CD4-positive, alpha-beta memory T cell (primary cell): ENCODE measurements at regions not wholly inside any gene's neighbourhood (a gene's known extent, or its start where the extent isn't known, plus 50 kb on each side); places are given as distances from the start of the nearest gene placed in this dataset.

ENCODE experiments used
- CTCF ChIA-PET: fragments of 350-600 bp; sonication (Branson Sonifier 250); formaldehyde crosslinking; loops from one replicate; lab custom pipeline; 2021; ENCODE audit warnings: inconsistent platforms; ENCODE audit not compliant: partially characterized antibody; lab: Charles Lee
- POLR2A ChIA-PET: fragments of 350-600 bp; sonication (Branson Sonifier 250); formaldehyde crosslinking; loops from one replicate; lab custom pipeline; 2021; ENCODE audit not compliant: partially characterized antibody; lab: Charles Lee
- DNase-seq, 5 donors: peaks; one replicate each; pipeline versions ENCODE4 v3.0.0 to v3.0.0-alpha.2; 2020 to 2022; ENCODE audit warnings: mixed read lengths in 1 of 5
- H3K27ac ChIP-seq: one replicate; pipeline ENCODE4 v1.7.0; 2013; ENCODE audit warnings: low read depth, low read length
- H3K27me3 ChIP-seq: 2 replicates; pipeline ENCODE4 v1.7.0; 2013; ENCODE audit warnings: mild to moderate bottlenecking, low read length, moderate library complexity; ENCODE audit not compliant: insufficient read depth
- H3K36me3 ChIP-seq: 2 replicates; pipeline ENCODE4 v1.7.0; 2013; ENCODE audit warnings: mild to moderate bottlenecking, low read length, moderate library complexity; ENCODE audit not compliant: insufficient read depth
- H3K4me1 ChIP-seq: 2 replicates; pipeline ENCODE4 v1.7.0; 2013; ENCODE audit warnings: mild to moderate bottlenecking, low read length, moderate library complexity; ENCODE audit not compliant: insufficient read depth
- H3K4me3 ChIP-seq, 2 donors: one replicate each; pipeline ENCODE4 v1.7.0; 2013; ENCODE audit warnings: low read length in 2 of 2, mild to moderate bottlenecking in 1 of 2
- H3K9me3 ChIP-seq, 2 donors: one replicate each; pipeline ENCODE4 v1.7.0; 2013; ENCODE audit warnings: low read length in 2 of 2, control low read depth in 1 of 2; ENCODE audit not compliant: control insufficient read depth in 1 of 2
- H3K27ac Mint-ChIP-seq, 7 donors: one replicate each; pipeline ENCODE4 v1.8.0; 2020 to 2021; ENCODE audit warnings: mixed read lengths in 7 of 7, mild to moderate bottlenecking in 6 of 7, inconsistent platforms in 3 of 7, moderate library complexity in 3 of 7
- H3K27me3 Mint-ChIP-seq, 2 donors: one replicate each; pipeline ENCODE4 v1.8.0; 2020 to 2021; ENCODE audit warnings: mixed read lengths in 2 of 2
- H3K36me3 Mint-ChIP-seq, 2 donors: one replicate each; pipeline ENCODE4 v1.8.0; 2020 to 2021; ENCODE audit warnings: mixed read lengths in 2 of 2, inconsistent platforms in 1 of 2, mild to moderate bottlenecking in 1 of 2
- H3K4me1 Mint-ChIP-seq, 4 donors: one replicate each; pipeline ENCODE4 v1.8.0; 2020 to 2021; ENCODE audit warnings: mixed read lengths in 4 of 4, mild to moderate bottlenecking in 1 of 4
- H3K4me3 Mint-ChIP-seq, 8 donors: one replicate each; pipeline ENCODE4 v1.8.0; 2020 to 2021; ENCODE audit warnings: mixed read lengths in 8 of 8, mild to moderate bottlenecking in 7 of 8, moderate library complexity in 6 of 8, inconsistent platforms in 3 of 8
- H3K9me3 Mint-ChIP-seq, 8 donors: one replicate each; pipeline ENCODE4 v1.8.0; 2020 to 2021; ENCODE audit warnings: mixed read lengths in 8 of 8, mild to moderate bottlenecking in 5 of 8, inconsistent platforms in 3 of 8, moderate library complexity in 1 of 8
- intact Hi-C: fragments of 100-400 bp; cut with micrococcal nuclease; formaldehyde crosslinking; loops from one replicate; pipeline ENCODE4 v1.15.1; 2023

GRCh38 chr2:2516386-2516785 lies 185.3 kb upstream of the MYT1L start:
- Histone ChIP-seq H3K4me1 (no peaks in the 10 kb centered on the region), H3K36me3 (no peaks in the 10 kb centered on the region), H3K27ac (no peak overlapping the region), H3K27me3 (no peaks in the 10 kb centered on the region), H3K9me3 (no peaks in the 10 kb centered on the region), H3K4me3 (no peak overlapping the region)
- Mint-ChIP-seq H3K9me3 (peaks cover 0 to under 1% (median 0%) of the 10 kb centered on the region in 8 donors), H3K4me3 (no peak overlapping the region), H3K27ac (no peak overlapping the region), H3K4me1 (peaks cover 0 to 2% (median 0%) of the 10 kb centered on the region in 4 donors), H3K36me3 (no peaks in the 10 kb centered on the region), H3K27me3 (no peaks in the 10 kb centered on the region)
- intact Hi-C loops, result no loop called here
- ChIA-PET POLR2A (no interaction called here), CTCF (no interaction called here)
- DNase-seq, result no peak

- Mint-ChIP-seq H3K36me3 (no peaks in the 10 kb centered on the region), H3K27ac (no peak overlapping the region), H3K27me3 (no peaks in the 10 kb centered on the region), H3K4me3 (no peak overlapping the region), H3K9me3 (peaks cover 0 to 4% (median 0%) of the 10 kb centered on the region in 8 donors), H3K4me1 (peaks cover 0 to 2% (median 0%) of the 10 kb centered on the region in 4 donors)
- intact Hi-C loops, result no loop called here
- Histone ChIP-seq H3K27me3 (no peaks in the 10 kb centered on the region), H3K4me1 (no peaks in the 10 kb centered on the region), H3K27ac (no peak overlapping the region), H3K4me3 (no peak overlapping the region), H3K36me3 (no peaks in the 10 kb centered on the region), H3K9me3 (no peaks in the 10 kb centered on the region)
- ChIA-PET CTCF (no interaction called here), POLR2A (no interaction called here)
- DNase-seq, result no peak
These were observed 181.9 kb upstream of the MYT1L start for GRCh38 chr2:2512931-2513330.

DNA sequence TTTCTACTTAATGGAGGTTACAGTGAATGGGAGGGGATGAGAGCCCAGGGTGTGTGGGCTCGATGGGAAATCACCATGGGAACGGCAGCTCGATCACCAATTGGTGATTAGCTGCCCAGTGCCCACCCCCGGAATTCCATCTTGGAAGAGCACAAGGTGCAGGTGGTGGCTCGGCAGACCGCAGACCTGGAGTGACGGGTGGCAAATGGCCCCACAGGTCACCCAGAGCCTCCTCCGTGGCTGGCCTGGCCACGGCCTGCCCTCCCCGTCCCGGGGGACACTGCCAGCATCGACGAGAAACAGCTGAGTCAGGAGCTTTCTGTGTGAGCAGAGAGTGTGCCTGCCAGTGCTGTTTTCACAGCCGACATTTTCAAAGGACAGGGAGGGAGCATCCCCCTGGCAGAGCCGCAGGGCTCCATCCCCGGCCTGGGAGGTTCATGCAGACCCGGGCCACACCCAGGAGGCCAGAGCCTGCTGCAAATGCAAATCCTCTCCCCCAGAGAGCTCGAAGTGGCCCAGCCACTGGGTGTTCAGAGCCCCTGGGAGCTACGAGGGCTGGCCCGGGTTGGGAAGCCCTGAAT lies 176.4 kb upstream of the MYT1L start:
- DNase-seq, result no peak
- Histone ChIP-seq H3K4me3 (no peak overlapping the region), H3K36me3 (no peaks in the 10 kb centered on the region), H3K27me3 (no peaks in the 10 kb centered on the region), H3K27ac (no peak overlapping the region), H3K9me3 (no peaks in the 10 kb centered on the region), H3K4me1 (no peaks in the 10 kb centered on the region)
- intact Hi-C loops, result no loop called here
- Mint-ChIP-seq H3K27ac (no peak overlapping the region), H3K36me3 (no peaks in the 10 kb centered on the region), H3K9me3 (peaks cover 0 to 7% (median 0%) of the 10 kb centered on the region in 8 donors), H3K4me3 (no peak overlapping the region), H3K4me1 (no peaks in the 10 kb centered on the region), H3K27me3 (no peaks in the 10 kb centered on the region)
- ChIA-PET CTCF (no interaction called here), POLR2A (no interaction called here)

DNA sequence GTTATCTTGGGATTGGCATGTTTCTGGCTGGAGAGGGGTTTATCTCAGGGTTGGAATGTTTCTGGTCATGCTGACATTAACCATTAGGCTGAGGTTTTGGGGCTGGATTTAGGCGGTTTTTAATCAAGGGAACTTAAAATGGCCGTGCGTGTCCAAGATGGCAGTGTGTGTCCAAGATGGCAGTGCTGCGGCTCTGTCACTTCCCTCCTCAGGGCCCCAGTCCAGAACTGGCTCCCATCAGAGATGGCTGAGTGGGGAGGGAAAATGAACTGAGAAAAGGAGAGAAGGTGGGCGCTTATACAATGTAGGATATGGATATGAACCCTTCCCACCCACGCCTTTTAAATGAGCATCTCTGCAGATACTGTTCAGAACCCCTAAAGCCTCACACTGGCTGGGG lies 175.5 kb upstream of the MYT1L start:
- Mint-ChIP-seq H3K9me3 (peaks cover 0 to 7% (median 0%) of the 10 kb centered on the region in 8 donors), H3K27me3 (peaks cover 0 to 4% of the 10 kb centered on the region in 2 donors), H3K36me3 (no peaks in the 10 kb centered on the region), H3K27ac (no peak overlapping the region), H3K4me3 (no peak overlapping the region), H3K4me1 (no peaks in the 10 kb centered on the region)
- H3K4me1 ChIP-seq, result no peaks in the 10 kb centered on the region
- H3K36me3 ChIP-seq, result no peaks in the 10 kb centered on the region
- intact Hi-C loops, result no loop called here
- ChIA-PET POLR2A (no interaction called here), CTCF (no interaction called here)
- no peak overlapping the region for H3K27ac ChIP-seq
- no peak for DNase-seq
- no peaks in the 10 kb centered on the region for H3K9me3 ChIP-seq
- no peaks in the 10 kb centered on the region for H3K27me3 ChIP-seq
- no peak overlapping the region for H3K4me3 ChIP-seq

- ChIA-PET POLR2A (no interaction called here), CTCF (no interaction called here)
- Histone ChIP-seq H3K9me3 (no peaks in the 10 kb centered on the region), H3K4me3 (no peak overlapping the region), H3K27me3 (no peaks in the 10 kb centered on the region), H3K27ac (no peak overlapping the region), H3K4me1 (no peaks in the 10 kb centered on the region), H3K36me3 (no peaks in the 10 kb centered on the region)
- H3K9me3 Mint-ChIP-seq, result peaks cover 0 to 7% (median 0%) of the 10 kb centered on the region in 8 donors
- H3K27me3 Mint-ChIP-seq, result peaks cover 0 to 4% of the 10 kb centered on the region in 2 donors
- intact Hi-C loops, result no loop called here
- H3K4me3 Mint-ChIP-seq, result no peak overlapping the region
- H3K27ac Mint-ChIP-seq, result no peak overlapping the region
- H3K4me1 Mint-ChIP-seq, result no peaks in the 10 kb centered on the region
- DNase-seq, result no peak
- H3K36me3 Mint-ChIP-seq, result no peaks in the 10 kb centered on the region
These were observed 174.5 kb upstream of the MYT1L start for GRCh38 chr2:2505604-2506003.

GRCh38 chr2:2503864-2504418 lies 172.9 kb upstream of the MYT1L start:
- CTCF ChIA-PET, result no interaction called here
- H3K27ac Mint-ChIP-seq, result no peak overlapping the region
- H3K36me3 Mint-ChIP-seq, result no peaks in the 10 kb centered on the region
- Histone ChIP-seq H3K9me3 (no peaks in the 10 kb centered on the region), H3K27me3 (no peaks in the 10 kb centered on the region), H3K4me3 (no peak overlapping the region), H3K4me1 (no peaks in the 10 kb centered on the region), H3K27ac (no peak overlapping the region), H3K36me3 (no peaks in the 10 kb centered on the region)
- POLR2A ChIA-PET, result no interaction called here
- no peaks in the 10 kb centered on the region for H3K4me1 Mint-ChIP-seq
- peaks cover 0 to 4% (median 0%) of the 10 kb centered on the region in 8 donors for H3K9me3 Mint-ChIP-seq
- peaks cover 0 to 4% of the 10 kb centered on the region in 2 donors for H3K27me3 Mint-ChIP-seq
- no peak for DNase-seq
- intact Hi-C loops, result no loop called here
- H3K4me3 Mint-ChIP-seq, result no peak overlapping the region

GRCh38 chr2:2502201-2502549 lies 171.1 kb upstream of the MYT1L start:
- no peaks in the 10 kb centered on the region for H3K36me3 ChIP-seq
- no peaks in the 10 kb centered on the region for H3K4me1 Mint-ChIP-seq
- ChIA-PET POLR2A (no interaction called here), CTCF (no interaction called here)
- no peak overlapping the region for H3K4me3 Mint-ChIP-seq
- H3K9me3 ChIP-seq, result no peaks in the 10 kb centered on the region
- no peaks in the 10 kb centered on the region for H3K27me3 ChIP-seq
- peaks cover 0 to 4% (median 0%) of the 10 kb centered on the region in 8 donors for H3K9me3 Mint-ChIP-seq
- no peak for DNase-seq
- no peak overlapping the region for H3K4me3 ChIP-seq
- H3K36me3 Mint-ChIP-seq, result no peaks in the 10 kb centered on the region
- no peak overlapping the region for H3K27ac Mint-ChIP-seq
- H3K4me1 ChIP-seq, result no peaks in the 10 kb centered on the region
- no peak overlapping the region for H3K27ac ChIP-seq
- intact Hi-C loops, result no loop called here
- peaks cover 0 to 4% of the 10 kb centered on the region in 2 donors for H3K27me3 Mint-ChIP-seq
